Retinal pigment epithelial cell (primary cell): ENCODE measurements at regions not wholly inside any gene's neighbourhood (a gene's known extent, or its start where the extent isn't known, plus 50 kb on each side); places are given as distances from the start of the nearest gene placed in this dataset.
"Not testable (repeated sequence)": the region's sequence is repeated elsewhere in the genome, so short reads cannot be mapped to it uniquely, and the experiment has no call there.

Experiments used
- DNase-seq: peaks from one replicate; pipeline ENCODE4 v3.0.0-alpha.2; 2010; ENCODE audit warnings: low read depth
- H3K4me3 ChIP-seq: 2 replicates; pipeline ENCODE4 v1.5.1; 2011; ENCODE audit warnings: mild to moderate bottlenecking, low read length, control low read depth, moderate library complexity
- CTCF ChIP-seq: conservative IDR thresholded peaks from 2 replicates; pipeline ENCODE4 v1.5.1; 2011; ENCODE audit warnings: low read depth, low read length, control low read depth, inconsistent platforms

GRCh38 chr13:38072696-38073095, 203.1 kb upstream of the TRPC4 start:
- no peak overlapping the region for H3K4me3 ChIP-seq
- no peak for TF ChIP-seq CTCF
- DNase-seq: no peak

GRCh38 chr13:38071340-38071739, 201.8 kb upstream of the TRPC4 start:
- not testable (repeated sequence) for DNase-seq, H3K4me3 ChIP-seq

DNA sequence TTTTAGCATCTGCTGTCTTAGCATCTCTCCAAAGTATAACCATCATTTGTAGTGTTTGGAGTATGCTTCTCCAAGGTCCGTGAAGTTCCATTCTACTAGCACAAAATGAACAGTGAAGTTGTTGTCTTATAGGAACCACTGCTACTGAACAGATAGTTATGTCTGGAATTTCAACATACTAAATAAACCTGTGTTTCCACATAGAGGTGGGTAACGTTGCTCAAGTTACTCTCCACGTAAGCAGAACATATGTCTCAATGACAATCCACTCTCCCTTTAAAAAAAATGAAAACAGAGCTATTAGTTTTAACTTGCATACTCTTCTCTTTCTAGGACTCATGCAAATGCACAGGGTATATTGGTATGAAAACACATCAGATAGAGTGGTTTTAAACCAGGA, 184.3 kb upstream of the TRPC4 start:
- H3K4me3 ChIP-seq: no peak overlapping the region
- no peak for DNase-seq
- no peak for TF ChIP-seq CTCF

GRCh38 chr13:38046049-38046376, 176.4 kb upstream of the TRPC4 start:
- H3K4me3 ChIP-seq: no peak overlapping the region
- DNase-seq: no peak
- TF ChIP-seq CTCF: no peak

DNA sequence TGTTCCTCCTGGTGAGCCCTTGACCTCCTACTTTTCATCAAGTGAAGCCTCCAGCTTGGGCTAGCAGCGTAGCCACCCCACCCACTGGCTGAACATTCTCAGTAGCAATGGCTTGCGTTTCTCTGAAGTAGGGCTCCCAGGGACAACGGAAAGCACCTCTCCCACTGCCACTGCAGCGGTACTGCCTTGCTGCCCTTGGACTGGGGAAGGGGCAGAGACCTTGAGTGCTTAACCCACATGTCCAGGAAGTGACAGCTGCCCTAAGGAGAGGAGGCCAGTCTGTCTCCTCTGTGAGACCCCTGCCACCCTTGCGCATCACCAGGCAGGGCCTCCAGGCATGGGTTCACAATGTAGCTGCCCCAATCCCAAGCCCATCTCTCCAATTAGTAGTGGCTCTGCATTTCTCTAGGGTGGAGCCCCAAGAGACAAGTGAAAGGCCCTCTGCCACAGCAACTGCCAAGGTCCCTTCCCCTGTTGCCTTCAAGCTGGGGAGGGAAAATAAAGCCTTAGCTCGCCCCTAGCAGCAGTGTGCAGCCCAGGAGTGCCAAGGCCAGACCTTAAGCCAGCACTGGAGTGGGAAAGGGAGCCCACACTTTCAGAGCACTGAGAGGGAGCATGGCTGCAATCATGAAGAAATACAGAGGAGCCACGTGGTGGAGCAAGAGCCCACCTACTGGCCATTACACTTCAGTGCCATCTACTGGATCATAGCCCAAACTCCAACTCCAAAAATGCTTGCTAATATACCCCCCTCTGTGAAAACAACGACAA, 175.9 kb upstream of the TRPC4 start:
- H3K4me3 ChIP-seq: no peak overlapping the region
- no peak for DNase-seq
- TF ChIP-seq CTCF: peak; percentile 49

DNA sequence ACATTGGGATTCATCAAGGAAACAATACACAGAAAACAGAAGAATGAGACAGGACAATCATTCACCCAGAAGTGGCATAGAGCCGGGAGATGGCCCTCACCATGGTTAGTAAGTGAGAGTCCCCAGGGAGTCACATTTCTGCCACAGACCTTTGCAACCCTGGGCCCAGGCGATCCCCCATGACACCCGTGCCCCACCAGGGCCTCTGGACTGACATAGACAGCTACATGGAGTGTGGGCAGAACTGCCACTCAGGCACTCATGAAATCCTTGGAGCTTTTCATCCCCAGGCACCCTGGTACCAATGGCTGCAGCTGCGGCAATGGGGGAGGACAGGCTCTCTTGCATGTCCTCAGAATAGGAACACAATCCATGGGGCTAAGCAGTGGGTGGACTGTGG, 174.5 kb upstream of the TRPC4 start:
- no peak for TF ChIP-seq CTCF
- no peak overlapping the region for H3K4me3 ChIP-seq
- DNase-seq: no peak

DNA sequence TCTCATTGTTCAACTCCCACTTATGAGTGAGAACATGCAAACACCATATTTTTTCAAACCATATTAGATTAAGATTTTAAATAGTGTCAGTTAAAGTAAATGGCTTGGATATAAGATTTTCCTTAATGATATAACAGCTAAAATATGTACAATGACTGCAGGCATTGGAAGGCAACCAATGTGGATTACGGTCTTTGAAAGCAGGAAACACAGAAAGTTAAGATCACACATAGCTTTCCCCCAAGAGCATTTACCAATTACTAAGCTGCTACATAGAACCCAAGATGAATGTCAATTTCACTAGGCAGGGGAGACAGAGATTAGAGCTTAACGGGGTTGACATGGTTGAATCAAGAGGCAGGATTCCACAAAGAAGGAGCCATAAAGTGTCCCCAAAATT, 173.2 kb upstream of the TRPC4 start:
- no peak for TF ChIP-seq CTCF
- no peak overlapping the region for H3K4me3 ChIP-seq
- DNase-seq: peak; percentile 7

GRCh38 chr13:38024431-38024830, 154.9 kb upstream of the TRPC4 start:
- H3K4me3 ChIP-seq: no peak overlapping the region

More at GRCh38 chr13:38024431-38024830, 154.9 kb upstream of the TRPC4 start:
- TF ChIP-seq CTCF: no peak
- peak; percentile 40 for DNase-seq
